ENCODE measurements at regions not wholly inside any gene's neighbourhood (a gene's known extent, or its start where the extent isn't known, plus 50 kb on each side); places are given as distances from the start of the nearest gene placed in this dataset.
"Not testable (repeated sequence)": the region's sequence is repeated elsewhere in the genome, so short reads cannot be mapped to it uniquely, and the experiment has no call there.

GRCh38 chr2:121047383-121047782 is 237.6 kb downstream of the TFCP2L1 start:
- DNase-seq (ENCODE audit: low read depth) = no peak

DNA sequence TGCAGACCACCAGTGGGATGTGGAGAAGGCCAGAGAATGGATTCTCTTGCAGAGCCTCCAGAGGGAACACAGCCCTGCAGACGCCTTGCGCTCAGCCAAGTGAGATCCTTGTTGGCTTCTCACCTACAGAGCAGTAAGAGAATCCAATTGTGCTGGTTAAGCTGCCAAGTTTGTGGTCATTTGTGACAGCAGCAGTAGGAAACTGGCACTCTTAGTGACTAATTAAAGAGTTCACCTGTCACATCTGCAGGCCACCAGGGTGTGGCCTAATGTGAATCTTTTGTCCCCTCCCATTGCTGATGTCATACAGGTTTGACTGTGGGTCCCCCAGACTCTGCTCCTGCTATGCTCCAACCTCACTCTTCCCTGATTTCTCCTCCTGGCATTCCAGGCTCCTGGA is 235.9 kb downstream of the TFCP2L1 start:
- no peak for DNase-seq (ENCODE audit: low read depth)

DNA sequence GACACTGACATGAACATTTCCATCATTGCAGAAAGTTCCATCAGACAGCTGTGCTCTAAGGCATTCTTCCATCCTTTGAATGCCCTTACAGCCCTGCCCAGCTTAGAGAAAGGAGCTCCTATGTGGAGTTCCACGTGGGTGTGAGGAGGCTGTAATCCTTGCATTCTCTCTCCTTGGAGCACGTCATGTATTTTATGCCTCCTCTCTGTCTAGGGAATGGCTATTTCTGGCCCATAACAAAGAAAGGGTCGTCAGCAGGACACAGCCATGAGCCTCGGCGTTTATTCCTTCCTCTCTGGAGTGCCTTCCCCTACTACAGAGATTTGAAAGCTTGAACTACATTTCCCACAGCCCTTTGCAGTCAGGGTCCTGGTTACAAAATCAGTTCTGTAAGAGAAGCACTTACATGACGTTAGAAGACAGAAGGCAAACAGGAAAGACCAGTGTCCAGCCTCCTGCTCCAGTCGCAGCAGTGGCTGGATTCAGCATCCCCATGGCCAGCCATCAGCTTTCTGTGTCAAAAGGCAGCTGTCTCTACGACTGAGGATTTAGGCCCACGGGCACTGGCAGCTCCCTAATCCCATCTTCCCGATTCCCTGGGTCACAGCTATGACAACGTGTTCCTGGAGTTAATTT is 234.9 kb downstream of the TFCP2L1 start:
- no peak for DNase-seq (ENCODE audit: low read depth)

GRCh38 chr2:121051311-121051710 is 233.7 kb downstream of the TFCP2L1 start:
- no peak for DNase-seq (ENCODE audit: low read depth)

GRCh38 chr2:121052023-121052422 is 233.0 kb downstream of the TFCP2L1 start:
- DNase-seq (ENCODE audit: low read depth) = no peak

GRCh38 chr2:121052521-121052920 is 232.5 kb downstream of the TFCP2L1 start:
- no peak for DNase-seq (ENCODE audit: low read depth)

DNA sequence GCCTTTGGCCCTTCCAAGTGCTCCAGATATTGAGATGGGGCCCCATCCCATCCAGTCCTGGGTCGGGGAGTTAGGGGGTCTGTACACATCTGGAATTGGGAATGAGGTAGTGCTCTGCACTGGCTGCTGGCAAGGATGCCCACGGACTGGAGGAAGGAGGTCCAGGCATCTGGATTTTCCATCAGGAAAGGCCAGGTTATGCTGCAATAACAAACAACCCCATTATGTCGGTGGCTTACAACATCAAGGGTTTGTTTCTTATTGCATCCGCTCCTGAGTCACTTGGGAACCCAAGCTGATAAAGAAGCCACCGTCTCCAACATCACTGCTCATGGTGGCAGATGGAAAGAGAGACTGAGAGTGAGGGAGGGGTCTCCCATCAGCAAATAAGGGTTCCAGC is 229.9 kb downstream of the TFCP2L1 start:
- no peak for DNase-seq (ENCODE audit: low read depth)

- no peak for DNase-seq (ENCODE audit: low read depth)
Observed at GRCh38 chr2:121055501-121055900, 229.5 kb downstream of the TFCP2L1 start.

DNA sequence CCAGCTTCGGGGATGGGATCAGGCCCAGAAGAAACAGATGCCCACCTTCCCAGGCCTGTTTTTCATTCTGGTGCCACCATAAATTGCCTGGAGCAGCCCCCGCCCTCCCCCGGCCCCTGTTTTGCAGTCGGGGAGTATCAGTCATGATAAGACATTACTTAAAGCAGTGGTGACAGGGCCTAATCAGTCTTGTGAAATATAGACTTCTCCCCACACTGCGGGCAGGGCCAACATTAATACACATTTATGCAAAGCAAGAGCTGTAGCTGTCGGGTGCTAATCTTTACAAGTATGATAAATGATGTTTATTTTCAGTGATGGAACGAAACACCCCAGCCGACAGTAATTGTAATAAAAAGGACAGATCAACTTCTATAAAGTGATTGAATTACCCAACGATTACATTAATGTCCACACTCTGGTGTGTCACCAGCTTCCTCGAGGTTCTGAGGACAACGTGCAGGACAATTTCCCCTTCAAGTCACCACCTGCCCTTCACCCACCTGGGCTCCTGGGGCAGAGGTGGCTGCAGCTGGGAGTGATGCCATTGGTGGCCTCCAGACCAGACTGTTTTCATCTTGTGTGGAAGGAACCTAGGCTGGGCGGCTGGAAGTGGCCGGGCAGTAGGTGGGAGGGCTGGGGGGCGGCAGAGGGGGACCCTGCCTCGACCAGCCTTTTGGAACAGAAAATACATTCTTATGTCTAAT is 226.0 kb downstream of the TFCP2L1 start:
- DNase-seq (ENCODE audit: low read depth) = no peak

- DNase-seq (ENCODE audit: low read depth) = no peak
Observed at GRCh38 chr2:121059651-121060649, 225.1 kb downstream of the TFCP2L1 start.

DNA sequence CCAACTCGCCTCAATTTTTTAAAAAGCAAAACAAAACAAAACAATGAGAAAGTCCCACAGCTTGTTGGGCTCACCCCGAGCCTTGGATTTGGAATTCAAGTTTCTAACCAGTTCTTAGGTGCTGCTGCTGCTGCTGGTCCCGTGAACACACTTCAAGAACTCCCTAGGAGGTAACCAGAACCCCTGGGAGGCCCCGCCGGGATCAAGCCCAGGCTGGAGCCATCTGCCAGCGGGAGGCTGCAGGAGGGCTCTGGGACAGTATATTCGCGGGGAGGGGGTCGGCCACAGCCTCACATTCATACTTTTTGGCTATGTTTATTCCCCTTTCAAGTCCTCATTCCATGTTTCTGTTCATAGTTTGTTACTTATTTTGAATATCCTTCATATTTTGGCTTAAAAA is 223.4 kb downstream of the TFCP2L1 start:
- DNase-seq (ENCODE audit: low read depth) = no peak

GRCh38 chr2:121063471-121063870 is 221.5 kb downstream of the TFCP2L1 start:
- DNase-seq (ENCODE audit: low read depth) = no peak

- no peak for DNase-seq (ENCODE audit: low read depth)
Observed at GRCh38 chr2:121064186-121064585, 220.8 kb downstream of the TFCP2L1 start.

GRCh38 chr2:121065239-121065638 is 219.8 kb downstream of the TFCP2L1 start:
- no peak for DNase-seq (ENCODE audit: low read depth)

DNA sequence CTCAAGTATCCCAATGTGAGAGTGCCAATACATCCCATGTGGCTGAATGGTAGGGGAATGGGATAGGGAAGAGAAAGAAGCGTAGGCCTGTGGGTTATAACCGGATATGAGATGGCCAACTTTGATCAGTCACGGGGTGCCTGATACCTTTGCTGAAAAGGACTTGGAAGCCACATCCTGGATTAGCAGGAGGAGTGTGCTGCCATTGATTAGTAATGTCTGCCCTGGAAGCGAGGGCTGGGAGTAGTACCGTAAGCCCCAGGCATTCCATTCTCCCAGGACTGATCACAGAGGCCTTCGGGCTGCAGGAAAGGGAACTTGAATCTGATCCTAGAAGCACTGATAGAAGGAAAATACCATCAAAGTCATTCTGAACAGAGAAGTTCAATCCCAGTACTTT is 218.5 kb downstream of the TFCP2L1 start:
- no peak for DNase-seq (ENCODE audit: low read depth)

- no peak for DNase-seq (ENCODE audit: low read depth)
Observed at GRCh38 chr2:121068851-121069250, 216.2 kb downstream of the TFCP2L1 start.

DNA sequence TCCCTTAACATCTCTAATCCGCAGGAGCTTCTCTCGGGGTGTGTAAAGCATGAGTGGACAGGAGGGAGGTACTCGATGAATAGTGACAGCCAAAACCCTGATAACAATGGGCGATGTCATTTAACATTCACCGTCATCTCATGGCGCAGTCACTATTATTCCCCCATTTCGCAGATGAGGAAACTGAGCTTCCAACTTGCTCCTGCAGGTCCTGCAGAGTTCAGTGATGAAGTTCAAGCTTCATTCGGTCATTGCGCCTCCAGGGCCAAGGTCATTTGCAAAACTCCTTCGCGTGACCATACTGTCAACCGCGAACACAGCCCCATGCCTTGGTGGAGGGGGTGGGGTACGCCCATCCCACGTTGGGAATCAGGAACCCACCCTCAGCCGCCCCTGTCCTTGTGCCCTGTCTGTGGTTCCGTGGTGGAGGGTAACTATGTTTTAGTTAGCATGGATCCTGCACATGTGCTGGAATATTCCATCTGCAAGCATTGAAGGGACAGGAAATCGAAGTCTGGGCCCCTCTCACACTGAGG is 215.5 kb downstream of the TFCP2L1 start:
- no peak for DNase-seq (ENCODE audit: low read depth)

DNA sequence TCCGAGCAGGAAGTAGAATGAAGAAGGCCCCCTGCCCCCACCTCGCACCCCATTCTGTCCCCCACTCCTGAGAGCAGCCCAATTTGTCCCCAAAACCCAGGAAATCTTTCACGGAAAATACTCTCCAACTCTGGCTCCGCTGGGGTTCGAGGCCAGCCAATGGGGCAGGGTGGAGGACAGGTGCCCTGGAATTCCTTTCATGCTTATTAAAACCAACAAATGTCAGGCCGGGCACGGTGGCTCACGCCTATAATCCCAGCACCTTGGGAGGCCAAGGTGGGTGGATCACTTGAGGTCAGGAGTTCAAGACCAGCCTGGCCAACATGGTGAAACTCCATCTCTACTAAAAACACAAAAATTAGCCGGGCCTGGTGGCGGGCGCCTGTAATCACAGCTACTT is 214.9 kb downstream of the TFCP2L1 start:
- DNase-seq (ENCODE audit: low read depth) = not testable (repeated sequence)

GRCh38 chr2:121071034-121071504 is 213.9 kb downstream of the TFCP2L1 start:
- peak; percentile 59 for DNase-seq (ENCODE audit: low read depth)

DNA sequence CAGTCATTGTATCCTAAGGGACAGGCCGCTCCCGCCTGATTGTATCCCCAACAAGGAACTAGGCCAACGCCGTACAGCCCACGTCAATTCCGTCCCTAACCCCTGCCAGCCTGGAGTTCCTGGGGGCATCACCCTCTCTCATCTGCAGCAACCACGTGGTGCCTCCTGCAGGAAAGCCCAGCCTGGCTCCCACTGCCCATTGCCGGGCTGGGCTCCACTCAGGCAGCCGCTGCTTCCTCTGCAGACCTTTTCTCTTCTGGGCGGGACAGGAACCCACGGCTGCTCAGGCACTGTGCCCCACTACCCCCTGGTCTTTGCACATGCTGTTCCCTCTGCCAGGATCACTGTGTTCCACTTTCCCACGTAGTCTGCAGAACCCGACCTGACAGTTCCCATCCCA is 212.2 kb downstream of the TFCP2L1 start:
- DNase-seq (ENCODE audit: low read depth) = no peak

- DNase-seq (ENCODE audit: low read depth) = no peak
Observed at GRCh38 chr2:121073320-121074210, 211.4 kb downstream of the TFCP2L1 start.

Data from Daoy (cell line).